A549 (cell line): ENCODE measurements at regions not wholly inside any gene's neighbourhood (a gene's known extent, or its start where the extent isn't known, plus 50 kb on each side); places are given as distances from the start of the nearest gene placed in this dataset.

Experiments used
- ATAC-seq, 2 experiments: fragments of 200-7000 bp in 1 of 2; fragments of >200 bp in 1 of 2; cut with Nextera tagmentation in 1 of 2; cut with Tn5 transposase in 1 of 2; 3 replicates each; pipeline versions ENCODE4 v1.8.0 to v1.9.1; 2018 to 2020; ENCODE audit warnings: mild to moderate bottlenecking in 1 of 2, moderate library complexity in 1 of 2
- CTCF ChIA-PET: fragments of 300-600 bp; sonication (Branson Sonifier 250); formaldehyde crosslinking; extraction: SDS; loops from one replicate; lab custom pipeline; 2021; ENCODE audit warnings: antibody characterized with exemption, inconsistent platforms; lab: Yijun Ruan, JAX
- POLR2A ChIA-PET: fragments of 350-600 bp; formaldehyde crosslinking; extraction: SDS; loops from one replicate; lab custom pipeline; 2021; ENCODE audit warnings: antibody characterized with exemption, inconsistent platforms; lab: Yijun Ruan, JAX
- DNase-seq, 2 experiments: peaks; one replicate each; pipeline versions ENCODE4 v3.0.0 to v3.0.0-alpha.2; 2011 to 2016; ENCODE audit warnings: low read depth in 1 of 2, low spot score in 1 of 2
- FAIRE-seq: peaks from 2 replicates; lab custom pipeline; 2011; peaks lifted over from hg19 to GRCh38; lab: Jason Lieb, UNC
- H3K27ac ChIP-seq, 2 experiments: fragments of >200 bp; sonication (Bioruptor Twin); formaldehyde crosslinking; 3 replicates each; pipeline ENCODE4 v1.5.1; 2016 to 2017
- H3K4me1 ChIP-seq: fragments of >200 bp; sonication (Bioruptor Twin); formaldehyde crosslinking; 3 replicates; pipeline ENCODE4 v1.6.1; 2016
- H3K4me2 ChIP-seq: fragments of >200 bp; sonication (Bioruptor Twin); formaldehyde crosslinking; 3 replicates; pipeline ENCODE4 v1.6.1; 2016
- H3K4me3 ChIP-seq: fragments of >200 bp; sonication (Bioruptor Twin); formaldehyde crosslinking; 3 replicates; pipeline ENCODE4 v1.5.1; 2016
- H3K9me3 ChIP-seq: fragments of >200 bp; sonication (Bioruptor Twin); formaldehyde crosslinking; 3 replicates; pipeline ENCODE4 v1.6.1; 2016
- BHLHE40 ChIP-seq: IDR thresholded peaks from 2 replicates; pipeline ENCODE4 v1.6.1; 2012; ENCODE audit warnings: low read depth, low read length, inconsistent platforms
- CBX8 ChIP-seq: fragments of 200-600 bp; sonication (generic); IDR thresholded peaks from 2 replicates; pipeline ENCODE4 v1.6.1; 2016
- CHD2 ChIP-seq: fragments of 150-350 bp; IDR thresholded peaks from 2 replicates; pipeline ENCODE4 v1.6.1; 2014; ENCODE audit warnings: low read length; ENCODE audit not compliant: partially characterized antibody
- ELK1 ChIP-seq: fragments of 150-350 bp; IDR thresholded peaks from 2 replicates; pipeline ENCODE4 v1.6.1; 2014; ENCODE audit warnings: low read depth, mild to moderate bottlenecking, low read length
- FOSL2 ChIP-seq, 2 experiments: fragments of 450-650 bp in 1 of 2; fragments of >200 bp in 1 of 2; sonication (Bioruptor Twin) in 1 of 2; formaldehyde crosslinking; IDR thresholded peaks; 2 replicates each; pipeline versions ENCODE4 v1.5.0 to v1.6.1; 2016 to 2020; ENCODE audit warnings: mild to moderate bottlenecking in 1 of 2, moderate library complexity in 1 of 2
- GATA3 ChIP-seq: IDR thresholded peaks from 2 replicates; pipeline ENCODE4 v1.6.1; 2012; ENCODE audit warnings: borderline replicate concordance
- HOXB13 ChIP-seq: fragments of 250-450 bp; sonication (Bioruptor Pico); IDR thresholded peaks from 2 replicates; pipeline ENCODE4 v1.5.0; 2020; ENCODE audit warnings: low read depth, mild to moderate bottlenecking, moderate library complexity
- KDM5A ChIP-seq: fragments of 200-600 bp; sonication (generic); IDR thresholded peaks from 2 replicates; pipeline ENCODE4 v1.6.1; 2016; ENCODE audit warnings: antibody characterized with exemption, mild to moderate bottlenecking
- MAX ChIP-seq: IDR thresholded peaks from 2 replicates; pipeline ENCODE4 v1.6.1; 2012
- MAZ ChIP-seq: fragments of 150-350 bp; IDR thresholded peaks from 2 replicates; pipeline ENCODE4 v1.6.1; 2014; ENCODE audit warnings: antibody characterized with exemption, low read depth, low read length, borderline replicate concordance
- POLR2AphosphoS2 ChIP-seq: conservative IDR thresholded peaks from 2 replicates; pipeline ENCODE4 v1.6.1; 2012; ENCODE audit warnings: low read length, improper control_type of control experiment, inconsistent platforms
- RAD21 ChIP-seq, 2 experiments: fragments of >200 bp in 1 of 2; sonication (Bioruptor Twin) in 1 of 2; formaldehyde crosslinking in 1 of 2; IDR thresholded peaks in 1 of 2; conservative IDR thresholded peaks in 1 of 2; 2 replicates in 1 of 2; 3 replicates in 1 of 2; pipeline ENCODE4 v1.6.1; 2012 to 2018; ENCODE audit warnings: inconsistent platforms in 1 of 2
- RCOR1 ChIP-seq: fragments of 150-350 bp; IDR thresholded peaks from 2 replicates; pipeline ENCODE4 v1.6.1; 2014; ENCODE audit warnings: antibody characterized with exemption, low read length, low read depth
- TP53 ChIP-seq: fragments of 250-450 bp; sonication (Bioruptor Pico); IDR thresholded peaks from 2 replicates; pipeline ENCODE4 v1.5.0; 2021; ENCODE audit warnings: mild to moderate bottlenecking, moderate library complexity
- USF2 ChIP-seq: fragments of 450-650 bp; IDR thresholded peaks from 2 replicates; pipeline ENCODE4 v1.6.1; 2014; ENCODE audit warnings: antibody characterized with exemption
- ZC3H11A ChIP-seq: fragments of 450-650 bp; IDR thresholded peaks from 2 replicates; pipeline ENCODE4 v1.6.1; 2014; ENCODE audit warnings: antibody characterized with exemption, mild to moderate bottlenecking
- ZNF302 ChIP-seq: fragments of 250-450 bp; sonication (Bioruptor Pico); IDR thresholded peaks from 2 replicates; pipeline ENCODE4 v1.9.0; 2021; ENCODE audit warnings: inconsistent platforms, mild to moderate bottlenecking, moderate library complexity
- ZSCAN20 ChIP-seq: fragments of 250-450 bp; sonication (Bioruptor Pico); IDR thresholded peaks from 2 replicates; pipeline ENCODE4 v1.8.0; 2022; ENCODE audit warnings: mild to moderate bottlenecking, moderate library complexity
- WGBS: methylation state at CpG from one replicate; pipeline ENCODE4 v1.1.6; 2017; ENCODE audit errors: missing lambda C conversion rate; 5-methylcytosine and 5-hydroxymethylcytosine counted together
- TF ChIP-seq, protein P1 (sequence below): fragments of >200 bp; sonication (Bioruptor Twin); formaldehyde crosslinking; IDR thresholded peaks from 3 replicates; pipeline ENCODE4 v1.5.1; 2016
- TF ChIP-seq, protein P2 (sequence below): fragments of 250-450 bp; sonication (Bioruptor Pico); IDR thresholded peaks from 2 replicates; pipeline ENCODE4 v1.5.0; 2020; ENCODE audit warnings: low read depth, mild to moderate bottlenecking, moderate library complexity
- TF ChIP-seq, protein P3 (sequence below): IDR thresholded peaks from 2 replicates; pipeline ENCODE4 v1.6.1; 2012
- TF ChIP-seq, protein P4 (sequence below): fragments of 200-600 bp; sonication (generic); IDR thresholded peaks from 2 replicates; pipeline ENCODE4 v1.6.1; 2016; ENCODE audit warnings: antibody characterized with exemption, mild to moderate bottlenecking, moderate library complexity

DNA sequence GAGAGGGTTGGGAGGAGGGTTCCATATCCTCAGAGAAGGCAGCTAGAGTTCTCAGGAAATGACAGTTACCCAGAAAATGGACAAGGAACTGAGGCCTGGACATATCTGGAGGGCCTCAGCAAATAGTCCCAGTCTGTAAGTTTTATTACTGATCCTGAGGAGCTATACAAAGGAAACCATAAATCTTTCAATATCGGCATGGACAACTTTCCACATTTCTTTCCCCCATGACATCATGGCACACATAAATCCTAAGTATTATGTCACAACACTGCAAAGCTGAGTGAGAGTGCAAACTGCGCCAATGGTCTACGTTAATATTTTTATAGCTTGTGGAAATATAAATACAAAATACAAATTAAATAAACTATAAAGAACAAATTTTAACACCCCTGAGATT lies 1356.2 kb upstream of the C9orf72 start:
- no peak for FAIRE-seq
- H3K9me3 ChIP-seq, result no peaks in the 10 kb centered on the region
- H3K4me1 ChIP-seq, result peaks cover 38% of the 10 kb centered on the region
- POLR2A ChIA-PET, result no interaction called here
- TF ChIP-seq MAZ, result no peak
- TF ChIP-seq POLR2AphosphoS2, result no peak
- CTCF ChIA-PET, result interaction anchor here (1.0 to 1.1 kb wide), 2 partner anchors 11 to 155 kb away, joined by 3 to 5 read pairs; no protein-coding TSS in a partner anchor
- no peak for ATAC-seq
- no peak for DNase-seq
- WGBS, result 58% methylated on average over 3 of the region's 3 CpGs
- no peak overlapping the region for H3K4me3 ChIP-seq
- no peak overlapping the region for H3K4me2 ChIP-seq
- no peak overlapping the region for H3K27ac ChIP-seq

GRCh38 chr9:28930766-28931165 lies 1357.5 kb upstream of the C9orf72 start:
- WGBS, result 86% methylated on average over 3 of the region's 3 CpGs
- H3K9me3 ChIP-seq, result no peaks in the 10 kb centered on the region
- DNase-seq, result no peak
- H3K27ac ChIP-seq, result no peak overlapping the region; a peak in 1 of 6 replicates
- peaks cover 24% of the 10 kb centered on the region for H3K4me1 ChIP-seq
- ChIA-PET CTCF (interaction anchor here (0.7 kb wide), 1 partner anchor 9 kb away, joined by 3 read pairs; no protein-coding TSS in a partner anchor), POLR2A (no interaction called here)
- no peak for FAIRE-seq
- ATAC-seq, result no peak
- TF ChIP-seq, protein P1, sequence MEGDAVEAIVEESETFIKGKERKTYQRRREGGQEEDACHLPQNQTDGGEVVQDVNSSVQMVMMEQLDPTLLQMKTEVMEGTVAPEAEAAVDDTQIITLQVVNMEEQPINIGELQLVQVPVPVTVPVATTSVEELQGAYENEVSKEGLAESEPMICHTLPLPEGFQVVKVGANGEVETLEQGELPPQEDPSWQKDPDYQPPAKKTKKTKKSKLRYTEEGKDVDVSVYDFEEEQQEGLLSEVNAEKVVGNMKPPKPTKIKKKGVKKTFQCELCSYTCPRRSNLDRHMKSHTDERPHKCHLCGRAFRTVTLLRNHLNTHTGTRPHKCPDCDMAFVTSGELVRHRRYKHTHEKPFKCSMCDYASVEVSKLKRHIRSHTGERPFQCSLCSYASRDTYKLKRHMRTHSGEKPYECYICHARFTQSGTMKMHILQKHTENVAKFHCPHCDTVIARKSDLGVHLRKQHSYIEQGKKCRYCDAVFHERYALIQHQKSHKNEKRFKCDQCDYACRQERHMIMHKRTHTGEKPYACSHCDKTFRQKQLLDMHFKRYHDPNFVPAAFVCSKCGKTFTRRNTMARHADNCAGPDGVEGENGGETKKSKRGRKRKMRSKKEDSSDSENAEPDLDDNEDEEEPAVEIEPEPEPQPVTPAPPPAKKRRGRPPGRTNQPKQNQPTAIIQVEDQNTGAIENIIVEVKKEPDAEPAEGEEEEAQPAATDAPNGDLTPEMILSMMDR, result no peak
- no peak for TF ChIP-seq CBX8
- no peak for TF ChIP-seq KDM5A
- no peak for TF ChIP-seq RCOR1
- no peak for TF ChIP-seq TP53
- no peak for TF ChIP-seq GATA3
- no peak for TF ChIP-seq HOXB13 (CRISPR knock-in tag)
- no peak overlapping the region for H3K4me3 ChIP-seq
- no peak overlapping the region for H3K4me2 ChIP-seq

GRCh38 chr9:28934111-28934510 lies 1360.8 kb upstream of the C9orf72 start:
- ATAC-seq (no peak), DNase-seq (no peak), FAIRE-seq (no peak)
- ChIA-PET CTCF (no interaction called here), POLR2A (no interaction called here)
- Histone ChIP-seq H3K4me2 (no peak overlapping the region), H3K27ac (no peak overlapping the region), H3K9me3 (no peaks in the 10 kb centered on the region), H3K4me3 (no peak overlapping the region), H3K4me1 (peaks cover 2% of the 10 kb centered on the region; the same call in 1 of the 3 replicates)
- no peak for TF ChIP-seq TP53
- no peak for TF ChIP-seq ELK1
- no peak for TF ChIP-seq HOXB13 (CRISPR knock-in tag)
- no peak for TF ChIP-seq RAD21 (conservative IDR thresholded peaks at IDR 0.05 in 1 of 2, IDR thresholded peaks at IDR 0.05 in 1 of 2)
- no peak for TF ChIP-seq MAX
- TF ChIP-seq RCOR1, result no peak
- TF ChIP-seq, protein P2, sequence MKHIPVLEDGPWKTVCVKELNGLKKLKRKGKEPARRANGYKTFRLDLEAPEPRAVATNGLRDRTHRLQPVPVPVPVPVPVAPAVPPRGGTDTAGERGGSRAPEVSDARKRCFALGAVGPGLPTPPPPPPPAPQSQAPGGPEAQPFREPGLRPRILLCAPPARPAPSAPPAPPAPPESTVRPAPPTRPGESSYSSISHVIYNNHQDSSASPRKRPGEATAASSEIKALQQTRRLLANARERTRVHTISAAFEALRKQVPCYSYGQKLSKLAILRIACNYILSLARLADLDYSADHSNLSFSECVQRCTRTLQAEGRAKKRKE (CRISPR knock-in tag), result no peak
- TF ChIP-seq ZC3H11A, result no peak
- TF ChIP-seq FOSL2 (IDR thresholded peaks at IDR 0.05), result no peak
- no peak for TF ChIP-seq FOSL2 (CRISPR knock-in tag; IDR thresholded peaks at IDR 0.05)
- TF ChIP-seq GATA3, result no peak
- TF ChIP-seq CHD2, result no peak
- TF ChIP-seq BHLHE40, result no peak
- no peak for TF ChIP-seq USF2
- TF ChIP-seq ZSCAN20 (CRISPR knock-in tag), result no peak
- TF ChIP-seq ZNF302 (CRISPR knock-in tag), result no peak
- no peak for TF ChIP-seq KDM5A
- no peak for TF ChIP-seq MAZ
- TF ChIP-seq, protein P3, sequence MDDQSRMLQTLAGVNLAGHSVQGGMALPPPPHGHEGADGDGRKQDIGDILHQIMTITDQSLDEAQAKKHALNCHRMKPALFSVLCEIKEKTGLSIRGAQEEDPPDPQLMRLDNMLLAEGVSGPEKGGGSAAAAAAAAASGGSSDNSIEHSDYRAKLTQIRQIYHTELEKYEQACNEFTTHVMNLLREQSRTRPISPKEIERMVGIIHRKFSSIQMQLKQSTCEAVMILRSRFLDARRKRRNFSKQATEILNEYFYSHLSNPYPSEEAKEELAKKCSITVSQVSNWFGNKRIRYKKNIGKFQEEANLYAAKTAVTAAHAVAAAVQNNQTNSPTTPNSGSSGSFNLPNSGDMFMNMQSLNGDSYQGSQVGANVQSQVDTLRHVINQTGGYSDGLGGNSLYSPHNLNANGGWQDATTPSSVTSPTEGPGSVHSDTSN, result no peak
- TF ChIP-seq, protein P4, sequence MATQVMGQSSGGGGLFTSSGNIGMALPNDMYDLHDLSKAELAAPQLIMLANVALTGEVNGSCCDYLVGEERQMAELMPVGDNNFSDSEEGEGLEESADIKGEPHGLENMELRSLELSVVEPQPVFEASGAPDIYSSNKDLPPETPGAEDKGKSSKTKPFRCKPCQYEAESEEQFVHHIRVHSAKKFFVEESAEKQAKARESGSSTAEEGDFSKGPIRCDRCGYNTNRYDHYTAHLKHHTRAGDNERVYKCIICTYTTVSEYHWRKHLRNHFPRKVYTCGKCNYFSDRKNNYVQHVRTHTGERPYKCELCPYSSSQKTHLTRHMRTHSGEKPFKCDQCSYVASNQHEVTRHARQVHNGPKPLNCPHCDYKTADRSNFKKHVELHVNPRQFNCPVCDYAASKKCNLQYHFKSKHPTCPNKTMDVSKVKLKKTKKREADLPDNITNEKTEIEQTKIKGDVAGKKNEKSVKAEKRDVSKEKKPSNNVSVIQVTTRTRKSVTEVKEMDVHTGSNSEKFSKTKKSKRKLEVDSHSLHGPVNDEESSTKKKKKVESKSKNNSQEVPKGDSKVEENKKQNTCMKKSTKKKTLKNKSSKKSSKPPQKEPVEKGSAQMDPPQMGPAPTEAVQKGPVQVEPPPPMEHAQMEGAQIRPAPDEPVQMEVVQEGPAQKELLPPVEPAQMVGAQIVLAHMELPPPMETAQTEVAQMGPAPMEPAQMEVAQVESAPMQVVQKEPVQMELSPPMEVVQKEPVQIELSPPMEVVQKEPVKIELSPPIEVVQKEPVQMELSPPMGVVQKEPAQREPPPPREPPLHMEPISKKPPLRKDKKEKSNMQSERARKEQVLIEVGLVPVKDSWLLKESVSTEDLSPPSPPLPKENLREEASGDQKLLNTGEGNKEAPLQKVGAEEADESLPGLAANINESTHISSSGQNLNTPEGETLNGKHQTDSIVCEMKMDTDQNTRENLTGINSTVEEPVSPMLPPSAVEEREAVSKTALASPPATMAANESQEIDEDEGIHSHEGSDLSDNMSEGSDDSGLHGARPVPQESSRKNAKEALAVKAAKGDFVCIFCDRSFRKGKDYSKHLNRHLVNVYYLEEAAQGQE, result no peak
